CD14-positive monocyte (primary cell): ENCODE measurements at regions not wholly inside any gene's neighbourhood (a gene's known extent, or its start where the extent isn't known, plus 50 kb on each side); places are given as distances from the start of the nearest gene placed in this dataset.
A peak's percentile ranks its signal among the peaks of the same experiment; 100 is the strongest.
"Not testable (repeated sequence)": the region's sequence is repeated elsewhere in the genome, so short reads cannot be mapped to it uniquely, and the experiment has no call there.

ENCODE experiments used
- DNase-seq, 3 donors: peaks; one replicate each; pipeline ENCODE4 v3.0.0-alpha.2; 2011 to 2022
- H2AFZ ChIP-seq: 2 replicates; pipeline ENCODE4 v1.6.0; 2012; ENCODE audit warnings: mild to moderate bottlenecking, low read depth, low read length, inconsistent platforms; ENCODE audit not compliant: insufficient read depth, poor library complexity, severe bottlenecking
- H3K27ac ChIP-seq, 2 donors: 1 replicate in 1 of 2; 2 replicates in 1 of 2; pipeline ENCODE4 v1.5.1; 2012 to 2013; ENCODE audit warnings: low read length in 2 of 2, control low read depth in 1 of 2, inconsistent platforms in 1 of 2, low read depth in 1 of 2, mild to moderate bottlenecking in 1 of 2
- H3K27me3 ChIP-seq, 2 donors: one replicate each; pipeline versions ENCODE4 v1.6.0 to v1.6.1; 2011 to 2013; ENCODE audit warnings: low read length in 2 of 2; ENCODE audit not compliant: control insufficient read depth in 2 of 2, insufficient read depth in 2 of 2
- H3K36me3 ChIP-seq, 2 donors: replicated peaks in 1 of 2; 1 replicate in 1 of 2; 2 replicates in 1 of 2; pipeline versions ENCODE4 v1.5.1 to v1.6.1; 2012 to 2013; ENCODE audit warnings: low read length in 2 of 2, control low read depth in 1 of 2, inconsistent platforms in 1 of 2, mild to moderate bottlenecking in 1 of 2; ENCODE audit not compliant: insufficient read depth in 2 of 2, control insufficient read depth in 1 of 2
- H3K4me1 ChIP-seq, 2 donors: 1 replicate in 1 of 2; 2 replicates in 1 of 2; pipeline versions ENCODE4 v1.5.1 to v1.6.1; 2012 to 2013; ENCODE audit warnings: low read length in 2 of 2, control low read depth in 1 of 2, inconsistent platforms in 1 of 2, mild to moderate bottlenecking in 1 of 2, moderate library complexity in 1 of 2; ENCODE audit not compliant: insufficient read depth in 2 of 2, control insufficient read depth in 1 of 2
- H3K4me2 ChIP-seq: replicated peaks from 2 replicates; pipeline ENCODE3; 2012; ENCODE audit warnings: low read length, moderate library complexity, mild to moderate bottlenecking; ENCODE audit not compliant: poor library complexity, severe bottlenecking; ENCODE audit errors: extremely low read depth
- H3K4me3 ChIP-seq, 3 experiments: fragments of 200-600 bp in 1 of 3; sonication (generic) in 1 of 3; replicated peaks in 1 of 3; 1 replicate in 2 of 3; 2 replicates in 1 of 3; pipeline ENCODE4 v1.5.1; 2011 to 2013; ENCODE audit warnings: low read length in 3 of 3, mild to moderate bottlenecking in 3 of 3, control low read depth in 2 of 3, low read depth in 2 of 3, inconsistent platforms in 1 of 3, moderate library complexity in 1 of 3
- H3K79me2 ChIP-seq: 2 replicates; pipeline ENCODE4 v1.6.0; 2012; ENCODE audit warnings: mild to moderate bottlenecking, control low read depth, inconsistent platforms, low read length, moderate library complexity; ENCODE audit not compliant: insufficient read depth
- H3K9ac ChIP-seq: 2 replicates; pipeline ENCODE4 v1.6.0; 2017; ENCODE audit warnings: low read length, mild to moderate bottlenecking; ENCODE audit not compliant: insufficient read depth, poor library complexity, severe bottlenecking
- H3K9me3 ChIP-seq, 2 donors: replicated peaks in 1 of 2; 1 replicate in 1 of 2; 2 replicates in 1 of 2; pipeline versions ENCODE4 v1.5.1 to v1.6.1; 2012 to 2013; ENCODE audit warnings: low read length in 2 of 2, control low read depth in 1 of 2; ENCODE audit not compliant: control insufficient read depth in 1 of 2, insufficient read depth in 1 of 2
- H4K20me1 ChIP-seq: 2 replicates; pipeline ENCODE4 v1.6.0; 2012; ENCODE audit warnings: mild to moderate bottlenecking, low read length, control low read depth, moderate library complexity; ENCODE audit not compliant: insufficient read depth
- H3K27ac Mint-ChIP-seq, 7 donors: one replicate each; pipeline ENCODE4 v1.8.0; 2020; ENCODE audit warnings: mild to moderate bottlenecking in 7 of 7, mixed read lengths in 7 of 7, moderate library complexity in 6 of 7, inconsistent platforms in 2 of 7
- H3K27me3 Mint-ChIP-seq, 3 donors: one replicate each; pipeline ENCODE4 v1.8.0; 2021 to 2022; ENCODE audit warnings: low read depth in 3 of 3, mild to moderate bottlenecking in 3 of 3, mixed read lengths in 3 of 3, moderate library complexity in 3 of 3, inconsistent platforms in 1 of 3
- H3K36me3 Mint-ChIP-seq, 2 donors: one replicate each; pipeline ENCODE4 v1.8.0; 2020; ENCODE audit warnings: mixed read lengths in 2 of 2, inconsistent platforms in 1 of 2, mild to moderate bottlenecking in 1 of 2
- H3K4me1 Mint-ChIP-seq: one replicate; pipeline ENCODE4 v1.8.0; 2020; ENCODE audit warnings: mild to moderate bottlenecking, mixed read lengths
- H3K4me3 Mint-ChIP-seq, 2 donors: one replicate each; pipeline ENCODE4 v1.8.0; 2020; ENCODE audit warnings: mild to moderate bottlenecking in 2 of 2, mixed read lengths in 2 of 2, moderate library complexity in 1 of 2
- H3K9me3 Mint-ChIP-seq, 7 donors: one replicate each; pipeline ENCODE4 v1.8.0; 2020 to 2022; ENCODE audit warnings: mixed read lengths in 7 of 7, mild to moderate bottlenecking in 6 of 7, moderate library complexity in 6 of 7, inconsistent platforms in 2 of 7
- CTCF ChIP-seq: fragments of 200-600 bp; IDR thresholded peaks from one replicate; pipeline ENCODE4 v1.8.0; 2022; ENCODE audit warnings: antibody characterized with exemption, mild to moderate bottlenecking
- WGBS: methylation state at CpG from one replicate; pipeline ENCODE4 v1.1.5; 2013; ENCODE audit warnings: missing lambda C conversion rate; ENCODE audit not compliant: insufficient coverage; 5-methylcytosine and 5-hydroxymethylcytosine counted together
- intact Hi-C, 2 donors: fragments of 100-400 bp; cut with micrococcal nuclease; formaldehyde crosslinking; loops; one replicate each; pipeline versions ENCODE4 v1.15.0 to v1.15.1; 2023

DNA sequence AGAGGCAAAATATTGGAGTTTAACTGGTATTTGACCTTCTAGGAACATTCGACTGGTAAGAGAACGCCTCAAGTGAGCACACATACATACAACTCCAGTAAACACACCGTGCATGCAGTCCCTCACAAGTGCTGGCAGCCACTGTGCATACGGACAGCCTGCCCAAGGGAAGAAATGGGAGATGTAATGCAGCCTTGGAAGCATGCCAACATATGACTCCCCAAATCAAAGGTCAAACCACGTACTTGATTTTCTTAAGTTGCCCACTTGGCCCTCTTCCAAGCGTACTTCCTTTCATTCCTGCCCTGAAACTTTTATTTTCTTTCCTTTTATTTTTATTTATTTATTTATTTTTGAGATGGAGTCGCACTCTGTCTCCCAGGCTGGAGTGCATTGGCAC lies 206.6 kb downstream of the SPRY1 start:
- Histone ChIP-seq H3K36me3 (no peaks in the 10 kb centered on the region), H3K9me3 (no peaks in the 10 kb centered on the region), H3K79me2 (no peaks in the 10 kb centered on the region), H3K27me3 (peaks cover 7 to 11% of the 10 kb centered on the region in 2 donors), H3K27ac (no peak overlapping the region), H4K20me1 (no peaks in the 10 kb centered on the region), H3K4me2 (no peak overlapping the region), H3K9ac (no peak overlapping the region), H2AFZ (no peak overlapping the region), H3K4me3 (no peak overlapping the region), H3K4me1 (peaks cover 45 to 47% of the 10 kb centered on the region in 2 donors)
- no peak for TF ChIP-seq CTCF
- peaks cover 51% of the 10 kb centered on the region for H3K4me1 Mint-ChIP-seq
- no peak overlapping the region for H3K27ac Mint-ChIP-seq
- peak; percentile 7 to 35 (median 25) for DNase-seq
- intact Hi-C loops = no loop called here
- H3K36me3 Mint-ChIP-seq = no peaks in the 10 kb centered on the region
- no peak overlapping the region for H3K4me3 Mint-ChIP-seq
- peaks cover 13 to 16% (median 14%) of the 10 kb centered on the region in 3 donors for H3K27me3 Mint-ChIP-seq
- WGBS = 49% methylated on average over 2 of the region's 7 CpGs
- H3K9me3 Mint-ChIP-seq = no peaks in the 10 kb centered on the region

GRCh38 chr4:123605797-123606196 lies 209.2 kb downstream of the SPRY1 start:
- intact Hi-C loops = not testable (repeated sequence)

More at GRCh38 chr4:123605797-123606196, 209.2 kb downstream of the SPRY1 start:
- H3K36me3 Mint-ChIP-seq, DNase-seq, H3K9ac ChIP-seq, H3K79me2 ChIP-seq, H4K20me1 ChIP-seq, H3K9me3 ChIP-seq, H2AFZ ChIP-seq, H3K9me3 Mint-ChIP-seq, H3K4me2 ChIP-seq, H3K4me3 ChIP-seq, H3K27ac ChIP-seq, H3K36me3 ChIP-seq, H3K27ac Mint-ChIP-seq: not testable (repeated sequence)
- Histone ChIP-seq H3K4me1 (peaks cover 19 to 22% of the 10 kb centered on the region in 2 donors), H3K27me3 (peaks cover 7 to 26% of the 10 kb centered on the region in 2 donors)
- WGBS = no CpG with 5 or more reads among the region's 4 CpGs
- H3K27me3 Mint-ChIP-seq = peaks cover 18 to 20% (median 20%) of the 10 kb centered on the region in 3 donors
- H3K4me3 Mint-ChIP-seq = peak overlapping the region in 1 of 2 donors; percentile 57
- peaks cover 24% of the 10 kb centered on the region for H3K4me1 Mint-ChIP-seq
